ENCODE measurements at regions not wholly inside any gene's neighbourhood (a gene's known extent, or its start where the extent isn't known, plus 50 kb on each side); places are given as distances from the start of the nearest gene placed in this dataset.

- TF ChIP-seq CTCF (IDR thresholded peaks at IDR 0.05) (no peak), POLR2A (IDR thresholded peaks at IDR 0.05) (no peak), POLR2AphosphoS5 (IDR thresholded peaks at IDR 0.05) (no peak)
Measured at GRCh38 chr3:135393159-135393558, 572.4 kb upstream of the PPP2R3A start.
